Breast epithelium (tissue), 4 donors: ENCODE measurements at regions not wholly inside any gene's neighbourhood (a gene's known extent, or its start where the extent isn't known, plus 50 kb on each side); places are given as distances from the start of the nearest gene placed in this dataset.

Experiments used
- DNase-seq, 2 donors: peaks; one replicate each; pipeline ENCODE4 v3.0.0-alpha.2; 2019; ENCODE audit warnings: low spot score in 2 of 2
- H3K27ac ChIP-seq, 2 donors: fragments of 200-600 bp; sonication (generic) in 1 of 2; one replicate each; pipeline ENCODE4 v1.5.1; 2016 to 2019; ENCODE audit warnings: mild to moderate bottlenecking in 1 of 2
- H3K27me3 ChIP-seq, 2 donors: fragments of 200-600 bp; sonication (generic) in 1 of 2; one replicate each; pipeline versions ENCODE4 v1.5.1 to v1.6.0; 2017 to 2019; ENCODE audit warnings: control low read depth in 1 of 2, mild to moderate bottlenecking in 1 of 2
- H3K36me3 ChIP-seq: fragments of 200-600 bp; one replicate; pipeline ENCODE4 v1.5.1; 2019
- H3K4me1 ChIP-seq, 2 donors: fragments of 200-600 bp; sonication (generic); one replicate each; pipeline ENCODE4 v1.5.1; 2016 to 2019; ENCODE audit warnings: control low read depth in 1 of 2
- H3K4me3 ChIP-seq, 3 donors: fragments of 200-600 bp; sonication (generic); 1 replicate in 2 of 3; 2 replicates in 1 of 3; pipeline ENCODE4 v1.5.1; 2016 to 2019; ENCODE audit warnings: mild to moderate bottlenecking in 3 of 3, moderate library complexity in 2 of 3
- H3K9me3 ChIP-seq, 2 donors: fragments of 200-600 bp; sonication (generic) in 1 of 2; one replicate each; pipeline ENCODE4 v1.5.1; 2016 to 2019; ENCODE audit warnings: control low read depth in 1 of 2
- CTCF ChIP-seq, 3 donors: fragments of 450-650 bp; IDR thresholded peaks; one replicate each; pipeline ENCODE4 v1.5.1; 2016 to 2017; ENCODE audit warnings: antibody characterized with exemption in 3 of 3, mild to moderate bottlenecking in 3 of 3, moderate library complexity in 3 of 3
- POLR2A ChIP-seq: fragments of 450-650 bp; IDR thresholded peaks from one replicate; pipeline ENCODE4 v1.6.1; 2016; ENCODE audit warnings: antibody characterized with exemption, mild to moderate bottlenecking, moderate library complexity
- POLR2AphosphoS5 ChIP-seq, 3 donors: sonication (generic); formaldehyde crosslinking; IDR thresholded peaks; one replicate each; pipeline ENCODE4 v1.6.1; 2017; ENCODE audit warnings: antibody characterized with exemption in 3 of 3
- intact Hi-C: fragments of 100-400 bp; cut with DNase I; formaldehyde crosslinking; loops from one replicate; pipeline ENCODE4 v1.15.1; 2023; ENCODE audit warnings: low total_unique reads

- H3K4me3 ChIP-seq = no peak overlapping the region
- no peak for DNase-seq
- H3K4me1 ChIP-seq = no peaks in the 10 kb centered on the region
- TF ChIP-seq POLR2A (no peak), POLR2AphosphoS5 (IDR thresholded peaks at IDR 0.05) (no peak), CTCF (IDR thresholded peaks at IDR 0.05) (no peak)
- intact Hi-C loops = no loop called here
- H3K9me3 ChIP-seq = peaks cover 8 to 11% of the 10 kb centered on the region in 2 donors
- H3K27ac ChIP-seq = no peak overlapping the region
- no peaks in the 10 kb centered on the region for H3K36me3 ChIP-seq
- H3K27me3 ChIP-seq = no peaks in the 10 kb centered on the region
Measured at GRCh38 chr13:34303346-34303745, 485.4 kb downstream of the RFC3 start.

GRCh38 chr13:34307607-34308006, 489.7 kb downstream of the RFC3 start:
- Histone ChIP-seq H3K9me3 (peaks cover 8 to 11% of the 10 kb centered on the region in 2 donors), H3K4me3 (no peak overlapping the region), H3K36me3 (no peaks in the 10 kb centered on the region), H3K27me3 (no peaks in the 10 kb centered on the region), H3K27ac (no peak overlapping the region), H3K4me1 (no peaks in the 10 kb centered on the region)
- intact Hi-C loops = no loop called here
- no peak for TF ChIP-seq POLR2A
- no peak for TF ChIP-seq POLR2AphosphoS5 (IDR thresholded peaks at IDR 0.05)
- no peak for TF ChIP-seq CTCF (IDR thresholded peaks at IDR 0.05)
- DNase-seq = no peak

- no peaks in the 10 kb centered on the region for H3K4me1 ChIP-seq
- DNase-seq = no peak
- H3K36me3 ChIP-seq = no peaks in the 10 kb centered on the region
- intact Hi-C loops = no loop called here
- H3K9me3 ChIP-seq = peaks cover under 1 to 5% of the 10 kb centered on the region in 2 donors
- no peaks in the 10 kb centered on the region for H3K27me3 ChIP-seq
- H3K4me3 ChIP-seq = no peak overlapping the region
- H3K27ac ChIP-seq = no peak overlapping the region
- no peak for TF ChIP-seq CTCF (IDR thresholded peaks at IDR 0.05)
- no peak for TF ChIP-seq POLR2AphosphoS5 (IDR thresholded peaks at IDR 0.05)
- TF ChIP-seq POLR2A = no peak
Measured at GRCh38 chr13:34308725-34309124, 490.8 kb downstream of the RFC3 start.

GRCh38 chr13:34310539-34310938, 492.6 kb downstream of the RFC3 start:
- Histone ChIP-seq H3K4me1 (no peaks in the 10 kb centered on the region), H3K9me3 (no peaks in the 10 kb centered on the region), H3K27me3 (no peaks in the 10 kb centered on the region), H3K27ac (no peak overlapping the region), H3K4me3 (no peak overlapping the region), H3K36me3 (no peaks in the 10 kb centered on the region)
- no peak for TF ChIP-seq CTCF (IDR thresholded peaks at IDR 0.05)
- TF ChIP-seq POLR2A = no peak
- TF ChIP-seq POLR2AphosphoS5 (IDR thresholded peaks at IDR 0.05) = no peak
- no peak for DNase-seq
- intact Hi-C loops = no loop called here

GRCh38 chr13:34311251-34311650, 493.3 kb downstream of the RFC3 start:
- Histone ChIP-seq H3K27ac (no peak overlapping the region), H3K4me1 (no peaks in the 10 kb centered on the region), H3K36me3 (no peaks in the 10 kb centered on the region), H3K4me3 (no peak overlapping the region), H3K27me3 (no peaks in the 10 kb centered on the region), H3K9me3 (no peaks in the 10 kb centered on the region)
- intact Hi-C loops = no loop called here
- DNase-seq = no peak
- TF ChIP-seq CTCF (IDR thresholded peaks at IDR 0.05) (no peak), POLR2A (no peak), POLR2AphosphoS5 (IDR thresholded peaks at IDR 0.05) (no peak)
